Endothelial cell of umbilical vein (primary cell): ENCODE measurements at regions not wholly inside any gene's neighbourhood (a gene's known extent, or its start where the extent isn't known, plus 50 kb on each side); places are given as distances from the start of the nearest gene placed in this dataset.

Source experiments
- BruUV-seq: library from RNA; stranded (reverse); fragments of 400-500 nt; replicated peaks from 2 replicates; lab custom pipeline; 2021; lab: Mats Ljungman, UMichigan
- CTCF ChIA-PET: fragments of 300-600, 350-600 bp; sonication (Branson Sonifier 250); formaldehyde crosslinking; loops from one replicate; lab custom pipeline; 2021; ENCODE audit warnings: antibody characterized with exemption, inconsistent platforms; lab: Charles Lee
- POLR2A ChIA-PET: fragments of 300-600, 350-600 bp; sonication (Branson Sonifier 250); formaldehyde crosslinking; loops from one replicate; lab custom pipeline; 2021; ENCODE audit warnings: antibody characterized with exemption, inconsistent platforms; lab: Charles Lee
- DNase-seq: peaks from one replicate; pipeline ENCODE4 v3.0.0-alpha.2; 2011; ENCODE audit warnings: low read depth, low spot score
- FAIRE-seq: peaks from 2 replicates; lab custom pipeline; 2011; peaks lifted over from hg19 to GRCh38; lab: Jason Lieb, UNC
- H2AFZ ChIP-seq: 2 replicates; pipeline ENCODE4 v1.6.0; 2012; ENCODE audit warnings: low read depth, low read length, control low read depth, inconsistent platforms
- H3K27ac ChIP-seq: 2 replicates; pipeline ENCODE4 v1.5.1; 2011; ENCODE audit warnings: low read depth, mild to moderate bottlenecking, control low read depth, low read length, moderate library complexity; ENCODE audit not compliant: insufficient read depth
- H3K27me3 ChIP-seq, 2 experiments: 2 replicates each; pipeline versions ENCODE4 v1.6.0 to v1.6.1; 2011; ENCODE audit warnings: low read length in 2 of 2, mixed read lengths in 1 of 2; ENCODE audit not compliant: control insufficient read depth in 2 of 2, insufficient read depth in 2 of 2
- H3K36me3 ChIP-seq, 2 experiments: 2 replicates in 1 of 2; 3 replicates in 1 of 2; pipeline ENCODE4 v1.5.1; 2011; ENCODE audit warnings: low read length in 2 of 2, mild to moderate bottlenecking in 1 of 2, moderate library complexity in 1 of 2; ENCODE audit not compliant: control insufficient read depth in 2 of 2, insufficient read depth in 2 of 2; ENCODE audit errors: extremely low read depth in 1 of 2
- H3K4me1 ChIP-seq: 3 replicates; pipeline ENCODE4 v1.5.1; 2011; ENCODE audit warnings: mild to moderate bottlenecking, low read length; ENCODE audit not compliant: control insufficient read depth, insufficient read depth; ENCODE audit errors: extremely low read depth
- H3K4me2 ChIP-seq: 2 replicates; pipeline ENCODE4 v1.6.1; 2011; ENCODE audit warnings: low read length, control low read depth, mixed read lengths; ENCODE audit not compliant: insufficient read depth
- H3K4me3 ChIP-seq, 3 experiments: fragments of 200-600 bp in 1 of 3; sonication (generic), shearing (Covaris generic) in 1 of 3; replicated peaks in 1 of 3; 2 replicates each; pipeline ENCODE4 v1.5.1; 2011 to 2016; ENCODE audit warnings: control low read depth in 3 of 3, low read length in 3 of 3, mild to moderate bottlenecking in 2 of 3, inconsistent platforms in 1 of 3, low read depth in 1 of 3, moderate library complexity in 1 of 3; ENCODE audit not compliant: insufficient read depth in 1 of 3
- H3K79me2 ChIP-seq: 2 replicates; pipeline ENCODE4 v1.6.0; 2012; ENCODE audit warnings: low read length, inconsistent platforms; ENCODE audit not compliant: control insufficient read depth, insufficient read depth
- H3K9ac ChIP-seq: replicated peaks from 2 replicates; pipeline ENCODE3; 2011; ENCODE audit warnings: low read length, control low read depth; ENCODE audit not compliant: insufficient read depth; ENCODE audit errors: extremely low read depth
- H3K9me1 ChIP-seq: replicated peaks from 3 replicates; pipeline ENCODE4 v1.6.0; 2011; ENCODE audit warnings: mild to moderate bottlenecking, low read length; ENCODE audit not compliant: control insufficient read depth, insufficient read depth; ENCODE audit errors: extremely low read depth
- H3K9me3 ChIP-seq: replicated peaks from 2 replicates; pipeline ENCODE4 v1.5.1; 2012; ENCODE audit warnings: low read length, inconsistent platforms; ENCODE audit not compliant: control insufficient read depth, insufficient read depth
- H4K20me1 ChIP-seq: replicated peaks from 2 replicates; pipeline ENCODE3; 2011; ENCODE audit warnings: mild to moderate bottlenecking, low read length; ENCODE audit not compliant: control insufficient read depth, insufficient read depth; ENCODE audit errors: extremely low read depth
- CTCF ChIP-seq, 2 donors: IDR thresholded peaks; 1 replicate in 1 of 2; 2 replicates in 1 of 2; pipeline ENCODE4 v1.5.1; 2011; ENCODE audit warnings: low read length in 2 of 2, mild to moderate bottlenecking in 2 of 2, moderate library complexity in 2 of 2, control low read depth in 1 of 2, inconsistent platforms in 1 of 2, low read depth in 1 of 2; ENCODE audit not compliant: insufficient read depth in 1 of 2; ENCODE audit errors: extremely low read depth in 1 of 2
- EZH2 ChIP-seq: IDR thresholded peaks from 2 replicates; pipeline ENCODE4 v1.6.1; 2012; ENCODE audit warnings: borderline replicate concordance, low read depth, mild to moderate bottlenecking, moderate library complexity, low read length, inconsistent platforms; ENCODE audit not compliant: severe bottlenecking
- FOS ChIP-seq: IDR thresholded peaks from 2 replicates; pipeline ENCODE4 v1.6.1; 2011; ENCODE audit warnings: mild to moderate bottlenecking, low read length, moderate library complexity, borderline replicate concordance; ENCODE audit not compliant: insufficient read depth
- GATA2 ChIP-seq: IDR thresholded peaks from 2 replicates; pipeline ENCODE4 v1.7.0; 2011; ENCODE audit warnings: low read depth, mild to moderate bottlenecking, moderate library complexity, mixed read lengths, low read length; ENCODE audit not compliant: insufficient read length, insufficient read depth
- JUN ChIP-seq: IDR thresholded peaks from 2 replicates; pipeline ENCODE4 v1.6.1; 2011; ENCODE audit warnings: borderline replicate concordance, low read depth; ENCODE audit not compliant: insufficient read length, insufficient read depth
- MYC ChIP-seq: IDR thresholded peaks from one replicate; pipeline ENCODE4 v1.6.1; 2011; ENCODE audit warnings: mild to moderate bottlenecking, low read depth, low read length
- POLR2A ChIP-seq: IDR thresholded peaks from 2 replicates; pipeline ENCODE4 v1.6.1; 2012; ENCODE audit warnings: low read depth, mild to moderate bottlenecking, control low read depth, low read length
- POLR2AphosphoS5 ChIP-seq: IDR thresholded peaks from 2 replicates; pipeline ENCODE4 v1.6.1; 2012; ENCODE audit warnings: low read depth, mild to moderate bottlenecking, control low read depth, low read length, moderate library complexity; ENCODE audit not compliant: insufficient read depth
- dilution Hi-C: fragments of 300-500 bp; cut with MboI; formaldehyde crosslinking; loops from one replicate; pipeline ENCODE4 v1.15.0; 2019; ENCODE audit warnings: low sequenced_read_pairs; ENCODE audit not compliant: extremely low pct_ligation_motif_present
- intact Hi-C: fragments of 100-400 bp; cut with micrococcal nuclease; formaldehyde crosslinking; loops from one replicate; pipeline ENCODE4 v1.10.0; 2022
- TF ChIP-seq, protein P1 (sequence below): IDR thresholded peaks from 2 replicates; pipeline ENCODE4 v1.6.1; 2011; ENCODE audit not compliant: insufficient read depth, insufficient read length

DNA sequence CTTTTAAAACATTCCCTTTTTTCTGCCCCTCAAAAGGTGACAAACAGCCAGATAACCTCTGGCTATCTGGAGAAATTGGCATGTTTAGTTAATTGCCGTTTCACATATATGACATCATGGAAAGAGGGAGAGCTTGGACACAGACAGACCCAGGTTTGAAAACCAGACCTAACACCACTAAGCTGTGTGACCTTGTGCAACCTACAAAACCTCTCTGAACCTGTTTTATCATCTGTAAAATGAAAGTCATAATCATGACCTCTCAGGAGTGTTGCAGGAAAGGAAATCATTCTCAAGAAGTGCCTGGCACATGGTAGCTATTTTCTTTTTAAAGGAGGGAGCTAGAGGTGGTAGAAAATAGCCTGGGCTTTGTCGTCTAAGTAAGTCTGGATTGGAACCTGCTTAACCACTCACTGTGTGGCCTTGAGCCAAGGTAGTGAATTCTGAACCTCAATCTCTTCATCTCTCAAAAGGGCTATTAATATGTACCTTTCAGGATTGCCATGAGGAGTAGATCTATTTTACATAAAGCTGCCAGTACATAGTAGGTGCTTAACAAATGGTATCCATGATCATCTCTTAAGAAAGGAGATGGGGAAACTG, 363.5 kb downstream of the BCOR start:
- Histone ChIP-seq H3K9me1 (no peaks in the 10 kb centered on the region), H3K27ac (no peak overlapping the region), H3K4me1 (peaks cover 18% of the 10 kb centered on the region), H2AFZ (no peak overlapping the region), H4K20me1 (no peaks in the 10 kb centered on the region), H3K27me3 (no peaks in the 10 kb centered on the region), H3K9me3 (no peaks in the 10 kb centered on the region), H3K79me2 (no peaks in the 10 kb centered on the region), H3K4me3 (no peak overlapping the region), H3K4me2 (no peak overlapping the region), H3K9ac (no peak overlapping the region), H3K36me3 (no peaks in the 10 kb centered on the region)
- intact Hi-C loops (loop anchor here (5.0 kb wide), 2 partner anchors 363 to 423 kb away; partner anchors contain the start of gene BCOR), dilution Hi-C loops (no loop called here)
- TF ChIP-seq POLR2A, result no peak
- no peak for TF ChIP-seq EZH2
- TF ChIP-seq MYC, result no peak
- TF ChIP-seq JUN, result no peak
- no peak for TF ChIP-seq GATA2
- TF ChIP-seq FOS, result no peak
- no peak for TF ChIP-seq POLR2AphosphoS5
- TF ChIP-seq, protein P1, sequence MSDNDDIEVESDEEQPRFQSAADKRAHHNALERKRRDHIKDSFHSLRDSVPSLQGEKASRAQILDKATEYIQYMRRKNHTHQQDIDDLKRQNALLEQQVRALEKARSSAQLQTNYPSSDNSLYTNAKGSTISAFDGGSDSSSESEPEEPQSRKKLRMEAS, result no peak
- no peak for TF ChIP-seq CTCF (IDR thresholded peaks at IDR 0.05; ENCODE audit: extremely low read depth in 1 of 2, insufficient read depth in 1 of 2, low read depth in 1 of 2, low read length in 2 of 2)
- CTCF ChIA-PET, result no interaction called here
- DNase-seq (no peak), FAIRE-seq (no peak)
- no TSS peak for BruUV-seq
- POLR2A ChIA-PET, result interaction anchor here (0.8 kb wide), 1 partner anchor 174 kb away, joined by 10 read pairs; no protein-coding TSS in a partner anchor
